ENCODE measurements at regions not wholly inside any gene's neighbourhood (a gene's known extent, or its start where the extent isn't known, plus 50 kb on each side); places are given as distances from the start of the nearest gene placed in this dataset.

- H3K27me3 ChIP-seq (ENCODE audit: control insufficient read depth, insufficient read depth, low read length): no peaks in the 10 kb centered on the region
- intact Hi-C loops (cut with micrococcal nuclease): no loop called here
- H3K56ac ChIP-seq (ENCODE audit: extremely low read depth, insufficient read depth, low read length): no peak overlapping the region
- no peak overlapping the region for H3K4me3 ChIP-seq (ENCODE audit: insufficient read depth, low read depth, low read length)
- no peak overlapping the region for H4K91ac ChIP-seq (ENCODE audit: insufficient read depth, low read depth, low read length)
- no peak overlapping the region for H3K18ac ChIP-seq (ENCODE audit: low read depth, low read length)
- H3K79me1 ChIP-seq (ENCODE audit: low read depth in 1 of 2, low read length in 2 of 2): no peaks in the 10 kb centered on the region
- dilution Hi-C loops (cut with HindIII; ENCODE audit: low sequenced_read_pairs, unreplicated experiment): no loop called here
- ChIA-PET CTCF (interaction anchor here (0.6 kb wide), 1 partner anchor 176 kb away, joined by 4 read pairs; no protein-coding TSS in a partner anchor), POLR2A (ENCODE audit: unreplicated experiment) (no interaction called here)
- WGBS, 2 experiments (ENCODE audit: extremely low coverage in 2 of 2, insufficient read length in 1 of 2): 20% methylated on average over 1 of the region's 6 CpGs; no CpG with 5 or more reads in 1 of the 2 experiments
- H2BK20ac ChIP-seq (ENCODE audit: low read depth, low read length): no peak overlapping the region
- no peak overlapping the region for H2BK15ac ChIP-seq (ENCODE audit: low read depth, low read length)
- no peak for ATAC-seq (ENCODE audit: low read depth)
- no peak overlapping the region for H3K4me2 ChIP-seq (ENCODE audit: low read depth, low read length)
- H3K4ac ChIP-seq (ENCODE audit: low read depth, low read length): no peak overlapping the region
- H3K14ac ChIP-seq (replicated peaks; ENCODE audit: low read depth, low read length): no peak overlapping the region
- DNase-seq: no peak
- H2BK120ac ChIP-seq (ENCODE audit: low read depth, low read length): no peak overlapping the region
- H4K8ac ChIP-seq (ENCODE audit: low read depth in 2 of 2, low read length in 2 of 2): no peak overlapping the region
- no peak overlapping the region for H2AK5ac ChIP-seq (ENCODE audit: low read depth, low read length)
- H3K9me3 ChIP-seq (ENCODE audit: control insufficient read depth, insufficient read depth, low read length): no peaks in the 10 kb centered on the region
- no peak overlapping the region for H3K9ac ChIP-seq (ENCODE audit: low read depth, low read length)
- H3K27ac ChIP-seq (ENCODE audit: insufficient read depth, low read length): no peak overlapping the region
- H4K20me1 ChIP-seq (ENCODE audit: insufficient read depth, low read length): no peaks in the 10 kb centered on the region
- no peak overlapping the region for H2BK5ac ChIP-seq (ENCODE audit: low read depth, low read length, poor library complexity, severe bottlenecking)
- no peak for TF ChIP-seq SMC3 (IDR thresholded peaks at IDR 0.05; ENCODE audit: low read depth, low read length)
- no peak for TF ChIP-seq FOS (IDR thresholded peaks at IDR 0.05; ENCODE audit: low read depth, low read length)
- no peak for TF ChIP-seq RAD21 (IDR thresholded peaks at IDR 0.05; ENCODE audit: low read length)
- no peak for TF ChIP-seq CHD1 (IDR thresholded peaks at IDR 0.05; ENCODE audit: low read depth, low read length)
- no peak for TF ChIP-seq MAZ (IDR thresholded peaks at IDR 0.05; ENCODE audit: borderline replicate concordance, low read depth, low read length)
- no peak for TF ChIP-seq POLR2A (IDR thresholded peaks at IDR 0.05; ENCODE audit: low read depth, low read length)
- no peak for TF ChIP-seq ELK1 (IDR thresholded peaks at IDR 0.05; ENCODE audit: borderline replicate concordance, low read depth, low read length)
- TF ChIP-seq MAFK (IDR thresholded peaks at IDR 0.05; ENCODE audit: low read depth, low read length): no peak
- TF ChIP-seq USF2 (IDR thresholded peaks at IDR 0.05; ENCODE audit: low read depth, low read length): no peak
- TF ChIP-seq RCOR1 (IDR thresholded peaks at IDR 0.05; ENCODE audit: insufficient replicate concordance, low read length): no peak
- TF ChIP-seq CEBPB (IDR thresholded peaks at IDR 0.05; ENCODE audit: low read depth, low read length): no peak
- TF ChIP-seq, protein P1, sequence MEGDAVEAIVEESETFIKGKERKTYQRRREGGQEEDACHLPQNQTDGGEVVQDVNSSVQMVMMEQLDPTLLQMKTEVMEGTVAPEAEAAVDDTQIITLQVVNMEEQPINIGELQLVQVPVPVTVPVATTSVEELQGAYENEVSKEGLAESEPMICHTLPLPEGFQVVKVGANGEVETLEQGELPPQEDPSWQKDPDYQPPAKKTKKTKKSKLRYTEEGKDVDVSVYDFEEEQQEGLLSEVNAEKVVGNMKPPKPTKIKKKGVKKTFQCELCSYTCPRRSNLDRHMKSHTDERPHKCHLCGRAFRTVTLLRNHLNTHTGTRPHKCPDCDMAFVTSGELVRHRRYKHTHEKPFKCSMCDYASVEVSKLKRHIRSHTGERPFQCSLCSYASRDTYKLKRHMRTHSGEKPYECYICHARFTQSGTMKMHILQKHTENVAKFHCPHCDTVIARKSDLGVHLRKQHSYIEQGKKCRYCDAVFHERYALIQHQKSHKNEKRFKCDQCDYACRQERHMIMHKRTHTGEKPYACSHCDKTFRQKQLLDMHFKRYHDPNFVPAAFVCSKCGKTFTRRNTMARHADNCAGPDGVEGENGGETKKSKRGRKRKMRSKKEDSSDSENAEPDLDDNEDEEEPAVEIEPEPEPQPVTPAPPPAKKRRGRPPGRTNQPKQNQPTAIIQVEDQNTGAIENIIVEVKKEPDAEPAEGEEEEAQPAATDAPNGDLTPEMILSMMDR (conservative IDR thresholded peaks at IDR 0.05; ENCODE audit: low read depth, low read length): no peak
- no peak for TF ChIP-seq NFE2L2 (IDR thresholded peaks at IDR 0.05; ENCODE audit: low read depth, low read length)
- TF ChIP-seq MXI1 (IDR thresholded peaks at IDR 0.05; ENCODE audit: borderline replicate concordance, low read depth, low read length): no peak
- no peak for TF ChIP-seq BHLHE40 (IDR thresholded peaks at IDR 0.05; ENCODE audit: low read depth, low read length)
- no peak for TF ChIP-seq RFX5 (IDR thresholded peaks at IDR 0.05; ENCODE audit: low read depth, low read length)
- H3K23ac ChIP-seq (ENCODE audit: low read depth, low read length): no peak overlapping the region
- no peaks in the 10 kb centered on the region for H3K4me1 ChIP-seq (ENCODE audit: control insufficient read depth, insufficient read depth, low read length)
- no peak overlapping the region for H4K5ac ChIP-seq (ENCODE audit: low read depth, low read length)
- no peak overlapping the region for H2AK9ac ChIP-seq (replicated peaks; ENCODE audit: low read depth, low read length, poor library complexity)
- no peaks in the 10 kb centered on the region for H3K9me1 ChIP-seq (ENCODE audit: insufficient read depth, low read length)
- no peaks in the 10 kb centered on the region for H3K36me3 ChIP-seq (ENCODE audit: control insufficient read depth, insufficient read depth, low read length)
- in situ Hi-C loops (cut with MboI; ENCODE audit: low sequenced_read_pairs): no loop called here
- BruUV-seq (replicated peaks): no TSS peak
- H2AFZ ChIP-seq (replicated peaks; ENCODE audit: low read length, poor library complexity): no peak overlapping the region
These were observed 239.1 kb downstream of the SCG2 start for GRCh38 chr2:223363085-223363484.

Data from IMR-90 (cell line).